22Rv1 (cell line): ENCODE measurements at regions not wholly inside any gene's neighbourhood (a gene's known extent, or its start where the extent isn't known, plus 50 kb on each side); places are given as distances from the start of the nearest gene placed in this dataset.

Experiments used
- H3K27ac ChIP-seq: fragments of 450-650 bp; 2 replicates; pipeline ENCODE4 v1.5.1; 2017
- CTCF ChIP-seq: fragments of 450-650 bp; IDR thresholded peaks from 2 replicates; pipeline ENCODE4 v1.5.1; 2017; ENCODE audit warnings: mild to moderate bottlenecking
- ZFX ChIP-seq: fragments of 450-650 bp; IDR thresholded peaks from 2 replicates; pipeline ENCODE4 v1.6.1; 2017; ENCODE audit warnings: antibody characterized with exemption, borderline replicate concordance

GRCh38 chr2:88924533-88924932 is 233.1 kb downstream of the RPIA start:
- no peak for TF ChIP-seq ZFX
- no peak for TF ChIP-seq CTCF
- H3K27ac ChIP-seq: no peak overlapping the region

- H3K27ac ChIP-seq: no peak overlapping the region
- TF ChIP-seq ZFX (no peak), CTCF (no peak)
Observed at GRCh38 chr2:88925770-88926462, 234.4 kb downstream of the RPIA start.

DNA sequence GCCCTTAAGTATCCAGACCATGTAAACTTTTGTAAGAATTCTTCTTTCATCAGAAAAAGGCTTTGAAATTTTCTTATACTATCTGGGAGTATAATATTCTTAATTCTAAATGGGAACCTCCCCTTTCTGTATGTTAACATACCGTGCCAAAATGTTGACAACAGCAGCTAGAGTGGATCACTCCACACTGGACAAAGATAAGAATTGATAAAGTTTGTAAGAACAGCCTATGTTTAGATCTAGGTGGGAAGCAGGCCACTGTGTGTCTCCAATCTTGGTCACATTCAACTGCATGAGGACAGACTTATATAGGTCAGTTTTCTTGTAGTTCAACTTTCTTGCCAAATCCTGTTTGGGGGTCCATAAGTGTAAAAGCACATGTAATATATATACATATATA is 235.7 kb downstream of the RPIA start:
- H3K27ac ChIP-seq: no peak overlapping the region
- no peak for TF ChIP-seq CTCF
- no peak for TF ChIP-seq ZFX

GRCh38 chr2:88930659-88931058 is 239.2 kb downstream of the RPIA start:
- H3K27ac ChIP-seq: no peak overlapping the region
- no peak for TF ChIP-seq ZFX
- no peak for TF ChIP-seq CTCF

- no peak overlapping the region for H3K27ac ChIP-seq
- no peak for TF ChIP-seq ZFX
- TF ChIP-seq CTCF: no peak
Observed at GRCh38 chr2:88932686-88933085, 241.2 kb downstream of the RPIA start.

GRCh38 chr2:88933091-88933490 is 241.6 kb downstream of the RPIA start:
- no peak for TF ChIP-seq ZFX
- TF ChIP-seq CTCF: no peak
- no peak overlapping the region for H3K27ac ChIP-seq

DNA sequence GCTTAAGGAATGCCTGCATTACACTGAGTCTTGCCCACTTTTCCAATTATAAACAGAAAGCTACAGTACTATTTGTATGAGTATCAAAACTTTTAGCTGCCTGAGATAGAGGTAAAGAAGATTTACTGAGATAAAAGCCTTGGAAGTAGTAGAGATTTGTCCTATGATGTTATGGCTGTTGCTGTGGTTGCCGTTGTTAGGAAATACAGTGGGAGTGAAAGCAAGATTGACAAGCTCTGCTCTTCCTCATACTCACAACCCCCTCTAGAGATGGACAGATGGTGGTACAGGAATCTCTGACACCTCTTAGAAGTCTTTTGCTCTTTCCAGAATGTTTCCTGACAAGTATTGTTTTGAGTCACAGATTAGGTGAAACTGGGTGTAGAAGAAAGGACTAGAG is 242.5 kb downstream of the RPIA start:
- TF ChIP-seq ZFX (no peak), CTCF (0 out of 2 replicates have a peak, but pooled peaks have one; percentile 6)
- H3K27ac ChIP-seq: no peak overlapping the region
